ENCODE measurements at regions not wholly inside any gene's neighbourhood (a gene's known extent, or its start where the extent isn't known, plus 50 kb on each side); places are given as distances from the start of the nearest gene placed in this dataset.

DNA sequence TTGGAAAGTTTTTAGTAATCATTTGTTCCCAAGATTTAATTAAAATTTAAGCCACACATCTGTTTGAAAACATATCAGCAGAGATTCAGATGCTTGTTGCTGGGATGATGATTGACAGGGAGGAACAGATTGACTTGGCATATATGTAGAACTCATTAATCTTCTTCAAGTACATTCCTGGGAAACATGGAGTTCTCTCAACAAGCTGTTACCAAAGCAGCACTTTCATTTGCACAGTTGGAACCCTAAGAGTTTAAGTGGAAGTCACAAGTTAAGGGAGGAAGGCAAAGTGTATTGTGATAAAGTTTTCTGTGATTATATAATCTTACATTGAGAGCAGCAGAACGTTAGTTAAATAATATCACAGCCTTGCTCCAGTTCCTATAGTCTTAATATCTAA lies 485.4 kb upstream of the CELF2 start:
- TF ChIP-seq, protein P1, sequence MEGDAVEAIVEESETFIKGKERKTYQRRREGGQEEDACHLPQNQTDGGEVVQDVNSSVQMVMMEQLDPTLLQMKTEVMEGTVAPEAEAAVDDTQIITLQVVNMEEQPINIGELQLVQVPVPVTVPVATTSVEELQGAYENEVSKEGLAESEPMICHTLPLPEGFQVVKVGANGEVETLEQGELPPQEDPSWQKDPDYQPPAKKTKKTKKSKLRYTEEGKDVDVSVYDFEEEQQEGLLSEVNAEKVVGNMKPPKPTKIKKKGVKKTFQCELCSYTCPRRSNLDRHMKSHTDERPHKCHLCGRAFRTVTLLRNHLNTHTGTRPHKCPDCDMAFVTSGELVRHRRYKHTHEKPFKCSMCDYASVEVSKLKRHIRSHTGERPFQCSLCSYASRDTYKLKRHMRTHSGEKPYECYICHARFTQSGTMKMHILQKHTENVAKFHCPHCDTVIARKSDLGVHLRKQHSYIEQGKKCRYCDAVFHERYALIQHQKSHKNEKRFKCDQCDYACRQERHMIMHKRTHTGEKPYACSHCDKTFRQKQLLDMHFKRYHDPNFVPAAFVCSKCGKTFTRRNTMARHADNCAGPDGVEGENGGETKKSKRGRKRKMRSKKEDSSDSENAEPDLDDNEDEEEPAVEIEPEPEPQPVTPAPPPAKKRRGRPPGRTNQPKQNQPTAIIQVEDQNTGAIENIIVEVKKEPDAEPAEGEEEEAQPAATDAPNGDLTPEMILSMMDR (IDR thresholded peaks at IDR 0.05; ENCODE audit: low read depth, low read length, poor library complexity, severe bottlenecking): no peak
- TF ChIP-seq EZH2phosphoT487 (IDR thresholded peaks at IDR 0.05; ENCODE audit: borderline replicate concordance, low read length): no peak

Data from DOHH2 (cell line).